SK-N-SH treated with all-trans-retinoic acid at 6 μM for 48 hours (cell line): ENCODE measurements at regions not wholly inside any gene's neighbourhood (a gene's known extent, or its start where the extent isn't known, plus 50 kb on each side); places are given as distances from the start of the nearest gene placed in this dataset.
A peak's percentile ranks its signal among the peaks of the same experiment; 100 is the strongest.

Source experiments
- ATAC-seq: fragments of 200-7000 bp; cut with Tn5 transposase; 3 replicates; pipeline ENCODE4 v1.9.1; 2020; ENCODE audit warnings: mild to moderate bottlenecking, moderate library complexity
- ARNTL ChIP-seq: fragments of 450-650 bp; formaldehyde crosslinking; IDR thresholded peaks from 2 replicates; pipeline ENCODE4 v1.5.0; 2020; ENCODE audit warnings: low read depth, mild to moderate bottlenecking, moderate library complexity, borderline replicate concordance
- BACH2 ChIP-seq: fragments of 250-450 bp; sonication (Bioruptor Pico); IDR thresholded peaks from 2 replicates; pipeline ENCODE4 v1.9.0; 2021; ENCODE audit warnings: mild to moderate bottlenecking, borderline replicate concordance
- CREB5 ChIP-seq: fragments of 250-450 bp; sonication (Bioruptor Pico); IDR thresholded peaks from 2 replicates; pipeline ENCODE4 v1.5.1; 2020; ENCODE audit warnings: low read depth, mild to moderate bottlenecking, moderate library complexity
- CSDC2 ChIP-seq: fragments of 250-450 bp; sonication (Bioruptor Pico); IDR thresholded peaks from 2 replicates; pipeline ENCODE4 v1.5.0; 2020; ENCODE audit warnings: mild to moderate bottlenecking, moderate library complexity
- CSRNP3 ChIP-seq: fragments of 250-450 bp; sonication (Bioruptor Pico); IDR thresholded peaks from 2 replicates; pipeline ENCODE4 v1.5.1; 2021; ENCODE audit warnings: mild to moderate bottlenecking, moderate library complexity
- ESRRG ChIP-seq: fragments of 250-450 bp; sonication (Bioruptor Pico); IDR thresholded peaks from 2 replicates; pipeline ENCODE4 v1.6.1; 2021; ENCODE audit warnings: mild to moderate bottlenecking
- ISL1 ChIP-seq: fragments of 250-450 bp; sonication (Bioruptor Pico); IDR thresholded peaks from 2 replicates; pipeline ENCODE4 v2.1.2; 2022; ENCODE audit warnings: mild to moderate bottlenecking, moderate library complexity
- OSR1 ChIP-seq: fragments of 250-450 bp; sonication (Bioruptor Pico); IDR thresholded peaks from 2 replicates; pipeline ENCODE4 v1.8.0; 2022; ENCODE audit warnings: moderate library complexity, mild to moderate bottlenecking, inconsistent platforms
- PATZ1 ChIP-seq: fragments of 250-450 bp; sonication (Bioruptor Pico); IDR thresholded peaks from 2 replicates; pipeline ENCODE4 v1.8.0; 2020; ENCODE audit warnings: mild to moderate bottlenecking, moderate library complexity, borderline replicate concordance
- PPARA ChIP-seq: fragments of 250-450 bp; sonication (Bioruptor Pico); IDR thresholded peaks from 2 replicates; pipeline ENCODE4 v1.5.0; 2020; ENCODE audit warnings: mild to moderate bottlenecking, borderline replicate concordance
- RARB ChIP-seq: fragments of 250-450 bp; sonication (Bioruptor Pico); IDR thresholded peaks from 2 replicates; pipeline ENCODE4 v1.8.0; 2021; ENCODE audit warnings: mild to moderate bottlenecking, moderate library complexity
- SNAI2 ChIP-seq: fragments of 250-450 bp; sonication (Bioruptor Pico); IDR thresholded peaks from 2 replicates; pipeline ENCODE4 v1.5.0; 2020; ENCODE audit warnings: mild to moderate bottlenecking, moderate library complexity
- TOX ChIP-seq: fragments of 250-450 bp; sonication (Bioruptor Pico); IDR thresholded peaks from 2 replicates; pipeline ENCODE4 v1.8.0; 2021; ENCODE audit warnings: mild to moderate bottlenecking, moderate library complexity, borderline replicate concordance
- ZC3H10 ChIP-seq: fragments of 250-450 bp; sonication (Bioruptor Pico); IDR thresholded peaks from 2 replicates; pipeline ENCODE4 v1.5.1; 2021; ENCODE audit warnings: mild to moderate bottlenecking, moderate library complexity
- ZFP3 ChIP-seq: fragments of 250-450 bp; sonication (Bioruptor Pico); IDR thresholded peaks from 2 replicates; pipeline ENCODE4 v1.5.0; 2020; ENCODE audit warnings: mild to moderate bottlenecking, moderate library complexity
- ZNF70 ChIP-seq: fragments of 450-650 bp; formaldehyde crosslinking; IDR thresholded peaks from 2 replicates; pipeline ENCODE4 v1.5.0; 2020; ENCODE audit warnings: mild to moderate bottlenecking, moderate library complexity
- ZNF8 ChIP-seq: fragments of 450-650 bp; formaldehyde crosslinking; IDR thresholded peaks from 2 replicates; pipeline ENCODE4 v1.5.0; 2020; ENCODE audit warnings: mild to moderate bottlenecking, moderate library complexity
- TF ChIP-seq, protein P1 (sequence below): fragments of 250-450 bp; sonication (Bioruptor Pico); IDR thresholded peaks from 2 replicates; pipeline ENCODE4 v1.8.0; 2021; ENCODE audit warnings: low read depth, mild to moderate bottlenecking, moderate library complexity, borderline replicate concordance

GRCh38 chr12:107840186-107840585, 65.7 kb downstream of the ASCL4 start (continued):
- TF ChIP-seq PATZ1 (no peak), ZC3H10 (CRISPR knock-in tag) (no peak)
- TF ChIP-seq, protein P1, sequence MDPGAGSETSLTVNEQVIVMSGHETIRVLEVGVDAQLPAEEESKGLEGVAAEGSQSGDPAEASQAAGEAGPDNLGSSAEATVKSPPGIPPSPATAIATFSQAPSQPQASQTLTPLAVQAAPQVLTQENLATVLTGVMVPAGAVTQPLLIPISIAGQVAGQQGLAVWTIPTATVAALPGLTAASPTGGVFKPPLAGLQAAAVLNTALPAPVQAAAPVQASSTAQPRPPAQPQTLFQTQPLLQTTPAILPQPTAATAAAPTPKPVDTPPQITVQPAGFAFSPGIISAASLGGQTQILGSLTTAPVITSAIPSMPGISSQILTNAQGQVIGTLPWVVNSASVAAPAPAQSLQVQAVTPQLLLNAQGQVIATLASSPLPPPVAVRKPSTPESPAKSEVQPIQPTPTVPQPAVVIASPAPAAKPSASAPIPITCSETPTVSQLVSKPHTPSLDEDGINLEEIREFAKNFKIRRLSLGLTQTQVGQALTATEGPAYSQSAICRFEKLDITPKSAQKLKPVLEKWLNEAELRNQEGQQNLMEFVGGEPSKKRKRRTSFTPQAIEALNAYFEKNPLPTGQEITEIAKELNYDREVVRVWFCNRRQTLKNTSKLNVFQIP (CRISPR knock-in tag) = no peak

DNA sequence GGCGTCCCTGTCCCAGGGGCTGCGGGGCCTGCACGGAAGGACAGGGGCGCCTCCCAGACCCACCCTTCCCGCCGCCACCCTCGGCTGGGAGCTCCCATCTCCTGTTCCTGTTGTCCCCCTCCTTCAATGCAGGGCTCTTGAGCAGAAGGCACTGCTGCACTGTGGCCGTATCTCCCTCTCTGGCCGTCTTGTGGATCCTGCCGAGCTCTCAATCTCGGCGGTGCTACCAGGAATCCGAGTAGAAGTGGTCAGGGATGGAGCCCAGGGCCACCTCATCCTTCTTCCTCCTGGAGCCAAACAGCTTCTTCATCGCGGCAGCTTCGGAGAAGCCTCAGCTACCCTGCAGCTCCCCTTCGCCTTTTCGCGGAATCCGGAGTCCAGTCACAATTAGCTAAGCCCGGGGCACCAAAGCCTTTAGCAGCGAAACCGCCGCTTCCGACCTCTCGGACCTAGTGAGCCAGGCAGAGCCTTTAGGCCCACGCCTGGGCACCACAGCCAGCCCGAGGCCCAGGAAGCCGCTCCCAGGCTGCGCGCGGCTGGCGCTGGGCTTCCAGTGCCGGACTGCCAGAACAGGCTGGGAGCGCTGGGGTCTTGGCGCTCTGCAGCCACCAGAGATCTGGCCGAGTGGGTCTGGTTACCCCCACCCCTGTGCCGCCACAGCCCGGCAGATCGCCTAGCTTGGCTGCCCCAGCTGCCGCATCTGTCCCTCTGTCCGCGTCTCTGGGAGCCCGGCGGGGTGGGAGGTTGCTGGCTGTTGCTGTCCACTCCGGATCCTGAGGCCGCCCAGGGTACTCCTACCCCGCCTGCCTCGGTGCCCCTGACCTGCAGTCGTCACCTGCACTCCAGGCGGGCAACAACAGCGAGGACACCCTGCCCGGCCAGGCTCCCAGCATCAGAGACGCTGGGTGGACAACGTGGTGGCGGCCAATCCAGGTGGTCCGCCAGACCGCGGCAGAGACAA, 69.1 kb downstream of the ASCL4 start:
- ATAC-seq = peak; percentile 69
- TF ChIP-seq OSR1 (CRISPR knock-in tag) = no peak

DNA sequence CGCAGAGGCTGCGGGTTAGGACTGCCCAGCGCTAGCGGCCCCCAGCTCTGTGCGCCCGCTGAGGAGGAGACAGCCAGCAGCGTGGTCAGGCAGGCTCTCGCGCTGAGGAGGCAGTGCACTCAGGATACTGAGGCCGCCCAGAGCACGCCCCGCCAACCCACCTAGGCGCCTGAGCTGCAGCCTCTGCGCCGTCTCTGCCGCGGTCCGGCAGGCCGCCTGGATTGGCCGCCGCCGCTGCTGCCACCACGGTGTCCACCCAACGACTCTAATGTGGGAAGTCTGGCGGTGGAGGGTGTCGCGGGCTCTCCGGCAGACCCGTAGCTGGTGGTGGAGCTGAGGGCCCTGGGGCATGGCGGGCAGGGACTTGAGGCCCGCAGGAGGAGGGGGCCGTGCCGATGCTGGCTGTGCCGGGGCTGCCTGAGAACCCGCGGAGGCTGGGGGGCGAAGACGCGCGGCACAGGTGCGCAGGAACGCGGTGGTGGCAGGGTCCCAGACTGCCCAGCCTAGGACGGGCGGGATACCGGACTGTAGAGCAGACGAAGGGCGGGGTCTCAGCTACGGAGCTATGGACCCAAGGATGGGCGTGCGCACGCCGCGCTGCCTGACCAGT, 69.9 kb downstream of the ASCL4 start:
- TF ChIP-seq ESRRG (CRISPR knock-in tag) (no peak), CREB5 (no peak), BACH2 (no peak), RARB (CRISPR knock-in tag) (no peak), ZC3H10 (CRISPR knock-in tag) (no peak), ZNF8 (CRISPR knock-in tag) (no peak), ISL1 (CRISPR knock-in tag) (no peak), PATZ1 (no peak), ZNF70 (CRISPR knock-in tag) (no peak), ARNTL (no peak), CSDC2 (CRISPR knock-in tag) (no peak), SNAI2 (no peak)
- TF ChIP-seq, protein P1 (CRISPR knock-in tag) = no peak
- ATAC-seq = peak; percentile 70

- no peak for ATAC-seq
- TF ChIP-seq RARB (CRISPR knock-in tag) (no peak), CSDC2 (CRISPR knock-in tag) (no peak), ZNF8 (CRISPR knock-in tag) (no peak), ARNTL (no peak), BACH2 (no peak), CSRNP3 (CRISPR knock-in tag) (no peak), ZFP3 (CRISPR knock-in tag) (no peak), PATZ1 (no peak), ZC3H10 (CRISPR knock-in tag) (no peak), PPARA (CRISPR knock-in tag) (no peak), TOX (no peak)
Observed at GRCh38 chr12:107845226-107845979, 70.9 kb downstream of the ASCL4 start.
